HCT116 (cell line): ENCODE measurements at regions not wholly inside any gene's neighbourhood (a gene's known extent, or its start where the extent isn't known, plus 50 kb on each side); places are given as distances from the start of the nearest gene placed in this dataset.

ENCODE experiments used
- ATF3 ChIP-seq: IDR thresholded peaks from 2 replicates; pipeline ENCODE4 v1.6.1; 2012
- CTCF ChIP-seq, 3 experiments: fragments of 200-600 bp in 1 of 3; sonication (generic) in 1 of 3; IDR thresholded peaks in 2 of 3; conservative IDR thresholded peaks in 1 of 3; 2 replicates each; pipeline ENCODE4 v1.5.1; 2012 to 2017; ENCODE audit warnings: low read depth in 2 of 3, low read length in 2 of 3, antibody characterized with exemption in 1 of 3, borderline replicate concordance in 1 of 3, control low read depth in 1 of 3, mild to moderate bottlenecking in 1 of 3, mixed read lengths in 1 of 3, mixed run types in 1 of 3, moderate library complexity in 1 of 3; ENCODE audit not compliant: insufficient read depth in 1 of 3
- POLR2A ChIP-seq: IDR thresholded peaks from 2 replicates; pipeline ENCODE4 v1.7.0; 2011; ENCODE audit warnings: borderline replicate concordance; ENCODE audit not compliant: insufficient read depth, insufficient read length; ENCODE audit errors: extremely low read depth
- POLR2AphosphoS5 ChIP-seq: IDR thresholded peaks from 2 replicates; pipeline ENCODE4 v1.6.1; 2011; ENCODE audit warnings: mild to moderate bottlenecking, low read depth, low read length, moderate library complexity
- RAD21 ChIP-seq: IDR thresholded peaks from 2 replicates; pipeline ENCODE4 v1.6.1; 2012; ENCODE audit warnings: low read depth, mild to moderate bottlenecking
- TF ChIP-seq, protein P1 (sequence below): IDR thresholded peaks from 2 replicates; pipeline ENCODE4 v1.6.1; 2012; ENCODE audit warnings: low read depth

- TF ChIP-seq POLR2A (no peak), POLR2AphosphoS5 (no peak), CTCF (IDR thresholded peaks at IDR 0.05 in 2 of 3, conservative IDR thresholded peaks at IDR 0.05 in 1 of 3; ENCODE audit: borderline replicate concordance in 1 of 3, insufficient read depth in 1 of 3, low read depth in 2 of 3, low read length in 2 of 3) (no peak), RAD21 (no peak), ATF3 (no peak)
- TF ChIP-seq, protein P1, sequence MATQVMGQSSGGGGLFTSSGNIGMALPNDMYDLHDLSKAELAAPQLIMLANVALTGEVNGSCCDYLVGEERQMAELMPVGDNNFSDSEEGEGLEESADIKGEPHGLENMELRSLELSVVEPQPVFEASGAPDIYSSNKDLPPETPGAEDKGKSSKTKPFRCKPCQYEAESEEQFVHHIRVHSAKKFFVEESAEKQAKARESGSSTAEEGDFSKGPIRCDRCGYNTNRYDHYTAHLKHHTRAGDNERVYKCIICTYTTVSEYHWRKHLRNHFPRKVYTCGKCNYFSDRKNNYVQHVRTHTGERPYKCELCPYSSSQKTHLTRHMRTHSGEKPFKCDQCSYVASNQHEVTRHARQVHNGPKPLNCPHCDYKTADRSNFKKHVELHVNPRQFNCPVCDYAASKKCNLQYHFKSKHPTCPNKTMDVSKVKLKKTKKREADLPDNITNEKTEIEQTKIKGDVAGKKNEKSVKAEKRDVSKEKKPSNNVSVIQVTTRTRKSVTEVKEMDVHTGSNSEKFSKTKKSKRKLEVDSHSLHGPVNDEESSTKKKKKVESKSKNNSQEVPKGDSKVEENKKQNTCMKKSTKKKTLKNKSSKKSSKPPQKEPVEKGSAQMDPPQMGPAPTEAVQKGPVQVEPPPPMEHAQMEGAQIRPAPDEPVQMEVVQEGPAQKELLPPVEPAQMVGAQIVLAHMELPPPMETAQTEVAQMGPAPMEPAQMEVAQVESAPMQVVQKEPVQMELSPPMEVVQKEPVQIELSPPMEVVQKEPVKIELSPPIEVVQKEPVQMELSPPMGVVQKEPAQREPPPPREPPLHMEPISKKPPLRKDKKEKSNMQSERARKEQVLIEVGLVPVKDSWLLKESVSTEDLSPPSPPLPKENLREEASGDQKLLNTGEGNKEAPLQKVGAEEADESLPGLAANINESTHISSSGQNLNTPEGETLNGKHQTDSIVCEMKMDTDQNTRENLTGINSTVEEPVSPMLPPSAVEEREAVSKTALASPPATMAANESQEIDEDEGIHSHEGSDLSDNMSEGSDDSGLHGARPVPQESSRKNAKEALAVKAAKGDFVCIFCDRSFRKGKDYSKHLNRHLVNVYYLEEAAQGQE: no peak
These were observed 62.4 kb upstream of the RAI2 start for GRCh38 chrX:17923546-17923945.
